ENCODE measurements at regions not wholly inside any gene's neighbourhood (a gene's known extent, or its start where the extent isn't known, plus 50 kb on each side); places are given as distances from the start of the nearest gene placed in this dataset.

- no peaks in the 10 kb centered on the region for H3K9me3 ChIP-seq (replicated peaks; ENCODE audit: insufficient read depth, low read length)
These were observed 996.4 kb upstream of the AUTS2 start for GRCh38 chr7:68601826-68602225.

GRCh38 chr7:68604541-68604940 lies 993.7 kb upstream of the AUTS2 start:
- Histone ChIP-seq H3K9me3 (replicated peaks; ENCODE audit: insufficient read depth, low read length) (no peaks in the 10 kb centered on the region), H3K4me1 (ENCODE audit: low read length) (peaks cover 4% of the 10 kb centered on the region; the same call in 1 of the 2 replicates)

More at GRCh38 chr7:68601826-68602225, 996.4 kb upstream of the AUTS2 start:
- Histone ChIP-seq H3K79me2 (ENCODE audit: low read length) (no peaks in the 10 kb centered on the region), H3K4me1 (ENCODE audit: low read length) (peaks cover 4% of the 10 kb centered on the region; the same call in 1 of the 2 replicates), H3K9me2 (replicated peaks; ENCODE audit: insufficient read depth, low read length) (no peaks in the 10 kb centered on the region), H3K27ac (ENCODE audit: low read length) (no peak overlapping the region), H4K20me1 (ENCODE audit: insufficient read depth, low read length) (no peaks in the 10 kb centered on the region), H3K27me3 (replicated peaks; ENCODE audit: insufficient read depth, low read length) (no peaks in the 10 kb centered on the region), H3F3A (ENCODE audit: insufficient read depth, low read length) (no peaks in the 10 kb centered on the region), H3K4me2 (ENCODE audit: low read depth, low read length) (no peak overlapping the region), H3K4me3 (ENCODE audit: low read length) (no peak overlapping the region), H3K9ac (ENCODE audit: low read length) (no peak overlapping the region), H3K36me3 (replicated peaks; ENCODE audit: insufficient read depth, low read length) (no peaks in the 10 kb centered on the region), H2AFZ (ENCODE audit: low read length) (no peak overlapping the region)
- TF ChIP-seq EZH2phosphoT487 (IDR thresholded peaks at IDR 0.05; ENCODE audit: low read length) (no peak), EZH2 (optimal IDR thresholded peaks at IDR 0.05; ENCODE audit: low read depth, low read length) (no peak), CTCF (IDR thresholded peaks at IDR 0.05; ENCODE audit: low read length) (no peak)
- DNase-seq: no peak

GRCh38 chr7:68610701-68611100 lies 987.6 kb upstream of the AUTS2 start:
- no peaks in the 10 kb centered on the region for H3K9me2 ChIP-seq (replicated peaks; ENCODE audit: insufficient read depth, low read length)
- no peak for DNase-seq
- no peak overlapping the region for H2AFZ ChIP-seq (ENCODE audit: low read length)
- no peaks in the 10 kb centered on the region for H3F3A ChIP-seq (ENCODE audit: insufficient read depth, low read length)
- H3K36me3 ChIP-seq (replicated peaks; ENCODE audit: insufficient read depth, low read length): no peaks in the 10 kb centered on the region
- TF ChIP-seq CTCF (IDR thresholded peaks at IDR 0.05; ENCODE audit: low read length): no peak
- TF ChIP-seq EZH2phosphoT487 (IDR thresholded peaks at IDR 0.05; ENCODE audit: low read length): no peak
- no peak for TF ChIP-seq EZH2 (optimal IDR thresholded peaks at IDR 0.05; ENCODE audit: low read depth, low read length)
- H3K27ac ChIP-seq (ENCODE audit: low read length): no peak overlapping the region
- no peak overlapping the region for H3K4me3 ChIP-seq (ENCODE audit: low read length)
- no peaks in the 10 kb centered on the region for H3K9me3 ChIP-seq (replicated peaks; ENCODE audit: insufficient read depth, low read length)
- H3K9ac ChIP-seq (ENCODE audit: low read length): no peak overlapping the region
- no peaks in the 10 kb centered on the region for H3K79me2 ChIP-seq (ENCODE audit: low read length)
- no peaks in the 10 kb centered on the region for H3K27me3 ChIP-seq (replicated peaks; ENCODE audit: insufficient read depth, low read length)
- H3K4me2 ChIP-seq (ENCODE audit: low read depth, low read length): no peak overlapping the region
- no peaks in the 10 kb centered on the region for H4K20me1 ChIP-seq (ENCODE audit: insufficient read depth, low read length)
- no peaks in the 10 kb centered on the region for H3K4me1 ChIP-seq (ENCODE audit: low read length)

More at GRCh38 chr7:68604541-68604940, 993.7 kb upstream of the AUTS2 start:
- Histone ChIP-seq H3K36me3 (replicated peaks; ENCODE audit: insufficient read depth, low read length) (no peaks in the 10 kb centered on the region), H3K27ac (ENCODE audit: low read length) (peak overlapping the region; percentile 34; the same call in 1 of the 2 replicates), H3K27me3 (replicated peaks; ENCODE audit: insufficient read depth, low read length) (no peaks in the 10 kb centered on the region), H3K4me3 (ENCODE audit: low read length) (no peak overlapping the region), H3K79me2 (ENCODE audit: low read length) (no peaks in the 10 kb centered on the region), H3K4me2 (ENCODE audit: low read depth, low read length) (no peak overlapping the region), H4K20me1 (ENCODE audit: insufficient read depth, low read length) (no peaks in the 10 kb centered on the region), H3K9ac (ENCODE audit: low read length) (no peak overlapping the region), H2AFZ (ENCODE audit: low read length) (no peak overlapping the region), H3K9me2 (replicated peaks; ENCODE audit: insufficient read depth, low read length) (no peaks in the 10 kb centered on the region), H3F3A (ENCODE audit: insufficient read depth, low read length) (no peaks in the 10 kb centered on the region)
- DNase-seq: peak; percentile 21
- TF ChIP-seq EZH2 (optimal IDR thresholded peaks at IDR 0.05; ENCODE audit: low read depth, low read length) (no peak), EZH2phosphoT487 (IDR thresholded peaks at IDR 0.05; ENCODE audit: low read length) (no peak), CTCF (IDR thresholded peaks at IDR 0.05; ENCODE audit: low read length) (no peak)
